Trophoblast cell (in vitro differentiated cells and primary cell): ENCODE measurements at regions not wholly inside any gene's neighbourhood (a gene's known extent, or its start where the extent isn't known, plus 50 kb on each side); places are given as distances from the start of the nearest gene placed in this dataset.
"Not testable (repeated sequence)": the region's sequence is repeated elsewhere in the genome, so short reads cannot be mapped to it uniquely, and the experiment has no call there.

ENCODE experiments used
- DNase-seq, 2 donors: peaks; one replicate each; pipeline ENCODE4 v3.0.0-alpha.2; 2016
- H2AFZ ChIP-seq: 2 replicates; pipeline ENCODE4 v1.6.1; 2013; ENCODE audit warnings: low read length, moderate library complexity, mild to moderate bottlenecking; ENCODE audit not compliant: insufficient read depth, poor library complexity
- H2AK5ac ChIP-seq: 2 replicates; pipeline ENCODE4 v1.6.1; 2013; ENCODE audit warnings: mild to moderate bottlenecking, low read length
- H2BK120ac ChIP-seq: 2 replicates; pipeline ENCODE4 v1.6.1; 2013; ENCODE audit warnings: low read length, mild to moderate bottlenecking, moderate library complexity; ENCODE audit not compliant: insufficient read depth, poor library complexity
- H2BK12ac ChIP-seq: 2 replicates; pipeline ENCODE4 v1.6.1; 2013; ENCODE audit warnings: mild to moderate bottlenecking, low read length, moderate library complexity
- H2BK5ac ChIP-seq: 2 replicates; pipeline ENCODE4 v1.6.1; 2013; ENCODE audit warnings: low read length, low read depth, moderate library complexity, mild to moderate bottlenecking; ENCODE audit not compliant: poor library complexity
- H3K14ac ChIP-seq: 2 replicates; pipeline ENCODE4 v1.6.1; 2013; ENCODE audit warnings: mild to moderate bottlenecking, low read length
- H3K18ac ChIP-seq: 2 replicates; pipeline ENCODE4 v1.6.1; 2013; ENCODE audit warnings: mild to moderate bottlenecking, low read length
- H3K23ac ChIP-seq: 2 replicates; pipeline ENCODE4 v1.6.1; 2013; ENCODE audit warnings: low read length
- H3K27ac ChIP-seq: 2 replicates; pipeline ENCODE4 v1.5.1; 2013; ENCODE audit warnings: low read depth, mild to moderate bottlenecking, inconsistent platforms, low read length, moderate library complexity
- H3K27me3 ChIP-seq: 2 replicates; pipeline ENCODE4 v1.6.1; 2013; ENCODE audit warnings: inconsistent platforms, mild to moderate bottlenecking, low read length, moderate library complexity; ENCODE audit not compliant: insufficient read depth
- H3K36me3 ChIP-seq, 2 experiments: 1 replicate in 1 of 2; 2 replicates in 1 of 2; pipeline ENCODE4 v1.6.1; 2013; ENCODE audit warnings: low read length in 2 of 2, mild to moderate bottlenecking in 2 of 2, moderate library complexity in 1 of 2; ENCODE audit not compliant: insufficient read depth in 2 of 2, control insufficient read depth in 1 of 2
- H3K4ac ChIP-seq: 2 replicates; pipeline ENCODE4 v1.6.1; 2013; ENCODE audit warnings: low read depth, mild to moderate bottlenecking, low read length, moderate library complexity
- H3K4me1 ChIP-seq, 2 experiments: 1 replicate in 1 of 2; 2 replicates in 1 of 2; pipeline ENCODE4 v1.6.1; 2013; ENCODE audit warnings: low read length in 2 of 2, mild to moderate bottlenecking in 2 of 2, moderate library complexity in 1 of 2; ENCODE audit not compliant: insufficient read depth in 2 of 2, control insufficient read depth in 1 of 2
- H3K4me2 ChIP-seq: 2 replicates; pipeline ENCODE4 v1.6.1; 2013; ENCODE audit warnings: inconsistent platforms, mild to moderate bottlenecking, low read length, moderate library complexity
- H3K4me3 ChIP-seq: 2 replicates; pipeline ENCODE4 v1.5.1; 2013; ENCODE audit warnings: mild to moderate bottlenecking, low read depth, low read length, inconsistent platforms
- H3K79me1 ChIP-seq: one replicate; pipeline ENCODE4 v1.6.1; 2013; ENCODE audit warnings: low read length
- H3K79me2 ChIP-seq: 2 replicates; pipeline ENCODE4 v1.6.1; 2013; ENCODE audit warnings: low read length, mild to moderate bottlenecking; ENCODE audit not compliant: control insufficient read depth, insufficient read depth, poor library complexity
- H3K9ac ChIP-seq: 2 replicates; pipeline ENCODE4 v1.6.1; 2013; ENCODE audit warnings: mild to moderate bottlenecking, low read length
- H3K9me3 ChIP-seq: 2 replicates; pipeline ENCODE4 v1.6.1; 2013; ENCODE audit warnings: low read depth, mild to moderate bottlenecking, control low read depth, inconsistent platforms, low read length; ENCODE audit not compliant: insufficient read depth
- H4K12ac ChIP-seq: 2 replicates; pipeline ENCODE4 v1.6.1; 2013; ENCODE audit warnings: low read depth, mild to moderate bottlenecking, low read length, moderate library complexity
- H4K8ac ChIP-seq: 2 replicates; pipeline ENCODE4 v1.6.1; 2013; ENCODE audit warnings: low read depth, mild to moderate bottlenecking, low read length, moderate library complexity
- H4K91ac ChIP-seq: one replicate; pipeline ENCODE4 v1.6.1; 2013; ENCODE audit warnings: low read depth, mild to moderate bottlenecking, low read length, moderate library complexity
- WGBS: extraction: QIAGEN DNeasy Blood & Tissue Kit; methylation state at CpG from one replicate; pipeline ENCODE4 v1.1.7; 2013; ENCODE audit warnings: missing lambda C conversion rate; ENCODE audit not compliant: insufficient read length, insufficient coverage; ENCODE audit errors: extremely low coverage; 5-methylcytosine and 5-hydroxymethylcytosine counted together

DNA sequence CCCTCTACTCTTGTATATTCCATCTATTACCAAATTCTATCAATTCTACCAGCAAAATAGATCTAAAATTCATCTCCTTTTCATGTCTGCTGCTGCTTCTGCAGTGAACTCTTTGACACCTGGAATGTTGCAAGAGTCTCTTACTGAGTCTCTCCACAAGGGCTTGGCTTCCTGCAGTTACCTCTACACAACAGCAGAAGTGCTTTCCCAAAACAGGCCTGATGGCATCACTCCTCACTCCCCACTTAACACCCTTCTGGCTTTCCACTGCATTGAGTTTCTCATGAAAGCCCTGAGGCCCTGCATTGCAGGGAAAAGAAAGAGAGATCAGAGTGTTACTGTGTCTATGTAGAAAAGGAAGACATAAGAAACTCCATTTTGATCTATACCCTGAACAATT, 78.8 kb upstream of the CDC42EP3 start:
- H3K27me3 ChIP-seq, DNase-seq, H4K8ac ChIP-seq, H3K9ac ChIP-seq, H3K4me3 ChIP-seq, H3K79me2 ChIP-seq, H3K14ac ChIP-seq, H2BK120ac ChIP-seq, H2AK5ac ChIP-seq, H3K27ac ChIP-seq, H4K12ac ChIP-seq, H2BK12ac ChIP-seq, H3K4me2 ChIP-seq, H3K36me3 ChIP-seq, H2BK5ac ChIP-seq, H3K4me1 ChIP-seq, H4K91ac ChIP-seq, H2AFZ ChIP-seq, H3K79me1 ChIP-seq, H3K9me3 ChIP-seq, H3K23ac ChIP-seq, H3K4ac ChIP-seq, H3K18ac ChIP-seq: not testable (repeated sequence)

DNA sequence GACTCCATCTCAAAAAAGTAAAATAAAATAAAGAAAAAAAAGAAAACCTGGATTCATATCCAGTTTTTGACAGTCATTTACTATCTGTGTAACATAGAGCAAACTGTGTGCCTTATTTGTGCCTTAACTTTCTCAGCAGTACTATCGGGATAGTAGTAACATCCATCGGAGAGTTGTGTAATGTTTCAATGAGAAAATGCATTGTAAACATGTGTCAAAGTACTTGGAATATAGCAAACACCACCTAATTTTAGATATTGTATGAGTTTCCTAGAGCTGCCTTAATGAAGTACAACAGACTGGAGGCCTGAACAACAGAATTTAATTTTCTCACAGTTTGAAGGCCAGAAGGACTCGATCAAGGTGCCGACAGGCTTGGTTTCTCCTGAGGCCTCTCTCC, 81.3 kb upstream of the CDC42EP3 start:
- no peak overlapping the region for H3K27ac ChIP-seq
- no peak overlapping the region for H4K12ac ChIP-seq
- H2AFZ ChIP-seq, result no peak overlapping the region
- H4K8ac ChIP-seq, result no peak overlapping the region
- H3K4ac ChIP-seq, result no peak overlapping the region
- no peaks in the 10 kb centered on the region for H3K79me2 ChIP-seq
- H3K14ac ChIP-seq, result no peak overlapping the region
- no peak for DNase-seq
- H3K36me3 ChIP-seq, result no peaks in the 10 kb centered on the region
- no peak overlapping the region for H3K4me2 ChIP-seq
- no peak overlapping the region for H3K23ac ChIP-seq
- H3K9ac ChIP-seq, result no peak overlapping the region
- no CpG with 5 or more reads among the region's 4 CpGs for WGBS
- no peak overlapping the region for H3K18ac ChIP-seq
- H2BK120ac ChIP-seq, result no peak overlapping the region
- H4K91ac ChIP-seq, result no peak overlapping the region
- peaks cover 2% of the 10 kb centered on the region for H3K79me1 ChIP-seq
- H2BK12ac ChIP-seq, result no peak overlapping the region
- H3K9me3 ChIP-seq, result no peaks in the 10 kb centered on the region
- H2BK5ac ChIP-seq, result no peak overlapping the region
- no peaks in the 10 kb centered on the region for H3K4me1 ChIP-seq
- H3K27me3 ChIP-seq, result no peaks in the 10 kb centered on the region
- H3K4me3 ChIP-seq, result no peak overlapping the region
- H2AK5ac ChIP-seq, result no peak overlapping the region

DNA sequence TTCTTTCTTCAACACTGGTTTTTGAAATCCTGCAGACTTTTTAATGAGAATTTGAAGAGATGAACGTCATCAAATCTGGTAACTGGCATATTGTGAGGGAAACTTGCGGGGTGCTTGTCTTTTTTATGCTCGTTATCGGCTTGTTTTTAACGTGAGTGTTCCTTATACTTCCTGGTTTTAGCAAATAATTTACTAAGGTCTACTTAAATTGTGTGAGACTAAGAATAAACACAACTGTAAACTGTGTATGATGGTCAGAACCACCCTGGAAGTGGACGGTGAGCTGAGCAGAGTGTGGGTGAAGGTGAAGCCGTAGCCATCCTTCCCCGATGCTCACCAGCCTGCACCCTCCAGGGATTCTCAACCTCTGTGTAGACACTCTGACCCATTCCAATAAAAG, 82.3 kb upstream of the CDC42EP3 start:
- no peak overlapping the region for H2BK5ac ChIP-seq
- H3K9ac ChIP-seq, result no peak overlapping the region
- H4K8ac ChIP-seq, result no peak overlapping the region
- no peaks in the 10 kb centered on the region for H3K27me3 ChIP-seq
- no peak overlapping the region for H3K27ac ChIP-seq
- no peak overlapping the region for H3K23ac ChIP-seq
- H2AFZ ChIP-seq, result no peak overlapping the region
- DNase-seq, result no peak
- H4K12ac ChIP-seq, result no peak overlapping the region
- H3K79me2 ChIP-seq, result no peaks in the 10 kb centered on the region
- H3K14ac ChIP-seq, result no peak overlapping the region
- H3K4me2 ChIP-seq, result no peak overlapping the region
- no peak overlapping the region for H3K4ac ChIP-seq
- no peak overlapping the region for H4K91ac ChIP-seq
- no peaks in the 10 kb centered on the region for H3K36me3 ChIP-seq
- H2BK120ac ChIP-seq, result peak overlapping the region; percentile 20
- no peaks in the 10 kb centered on the region for H3K9me3 ChIP-seq
- no peak overlapping the region for H3K4me3 ChIP-seq
- no peak overlapping the region for H3K18ac ChIP-seq
- peaks cover 2% of the 10 kb centered on the region for H3K79me1 ChIP-seq
- H2BK12ac ChIP-seq, result no peak overlapping the region
- no peaks in the 10 kb centered on the region for H3K4me1 ChIP-seq
- no CpG with 5 or more reads among the region's 8 CpGs for WGBS
- no peak overlapping the region for H2AK5ac ChIP-seq

DNA sequence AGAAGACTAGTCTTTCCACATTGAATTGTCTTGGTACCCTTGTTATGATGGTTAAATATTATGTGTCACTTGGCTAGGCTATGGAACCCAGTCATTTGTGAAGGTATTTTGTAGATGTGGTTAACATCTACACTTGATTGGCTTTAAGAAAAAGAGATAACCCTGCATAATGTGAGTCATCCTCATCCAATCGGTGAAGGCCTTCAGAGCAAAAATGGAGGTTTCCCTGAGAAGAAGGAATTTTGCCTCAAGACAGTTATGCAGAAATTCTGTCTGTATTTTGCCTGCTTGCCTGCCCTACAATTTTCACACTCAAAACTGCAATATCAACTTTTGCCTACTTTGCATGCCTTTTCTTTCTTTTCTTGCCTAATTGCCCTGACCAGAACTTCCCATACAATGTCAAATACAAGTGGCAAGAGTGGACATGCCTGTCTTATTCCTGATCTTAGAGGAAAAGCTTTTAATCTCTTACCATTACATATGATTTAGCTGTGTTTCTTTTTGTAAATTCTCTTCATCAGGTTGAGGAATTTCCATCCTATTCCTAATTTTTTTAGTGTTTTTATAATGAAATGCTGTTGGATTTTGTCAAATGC, 84.6 kb upstream of the CDC42EP3 start:
- not testable (repeated sequence) for H2BK120ac ChIP-seq, H3K27ac ChIP-seq, H3K4ac ChIP-seq, H3K36me3 ChIP-seq, H4K8ac ChIP-seq, H3K23ac ChIP-seq, H3K4me1 ChIP-seq, H3K14ac ChIP-seq, H2BK12ac ChIP-seq, H2AK5ac ChIP-seq, H3K18ac ChIP-seq, H3K4me2 ChIP-seq, H3K9ac ChIP-seq, H4K91ac ChIP-seq, H3K9me3 ChIP-seq, H3K27me3 ChIP-seq, H3K4me3 ChIP-seq, H3K79me2 ChIP-seq, H2BK5ac ChIP-seq, H2AFZ ChIP-seq, H3K79me1 ChIP-seq, H4K12ac ChIP-seq
- DNase-seq, result peak; percentile 50 to 81
- WGBS, result no CpG with 5 or more reads among the region's 1 CpG
